ENCODE measurements at regions not wholly inside any gene's neighbourhood (a gene's known extent, or its start where the extent isn't known, plus 50 kb on each side); places are given as distances from the start of the nearest gene placed in this dataset.

DNA sequence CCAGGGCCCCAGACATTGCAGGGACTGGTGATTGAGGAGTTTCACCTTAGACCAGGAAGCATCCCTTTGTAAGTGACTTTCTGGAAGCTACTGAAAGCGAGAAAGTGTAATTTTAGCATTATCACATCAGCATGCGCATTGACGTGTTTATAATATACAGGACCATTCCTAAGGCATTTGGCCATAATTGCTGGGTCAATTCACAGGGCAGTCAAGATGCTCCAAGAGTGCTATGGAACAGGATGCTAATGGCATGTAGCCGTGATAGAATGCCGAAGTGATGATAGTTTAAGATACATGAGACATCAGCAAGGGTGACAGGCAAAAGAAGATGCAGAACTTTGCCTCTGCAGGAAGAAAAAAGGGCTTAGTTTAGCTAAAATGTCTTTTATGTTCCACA, 347.6 kb upstream of the NBEA start:
- H3K23ac ChIP-seq (ENCODE audit: low read depth, low read length, poor library complexity), result no peak overlapping the region
- WGBS, 2 donors (ENCODE audit: extremely low coverage in 2 of 2, insufficient read length in 2 of 2, insufficient replicate concordance in 1 of 2), result no CpG with 5 or more reads among the region's 5 CpGs
- no peak overlapping the region for H2BK5ac ChIP-seq (ENCODE audit: low read length)
- no peak overlapping the region for H4K8ac ChIP-seq (ENCODE audit: low read depth, low read length)
- H2AFZ ChIP-seq (ENCODE audit: low read length), result no peak overlapping the region
- no peaks in the 10 kb centered on the region for H3K79me1 ChIP-seq (ENCODE audit: low read depth, low read length)
- no peak overlapping the region for H3K4ac ChIP-seq (ENCODE audit: low read length)
- H3K9me3 ChIP-seq (replicated peaks in 1 of 2; ENCODE audit: control insufficient read depth in 2 of 2, insufficient read depth in 1 of 2, low read depth in 1 of 2, low read length in 2 of 2), result no peaks in the 10 kb centered on the region
- H2BK15ac ChIP-seq (ENCODE audit: low read length), result no peak overlapping the region
- H2BK12ac ChIP-seq (ENCODE audit: low read length), result no peak overlapping the region
- no peak overlapping the region for H3K4me2 ChIP-seq (ENCODE audit: insufficient read depth, low read length, poor library complexity, severe bottlenecking)
- H3K36me3 ChIP-seq (replicated peaks in 1 of 2; ENCODE audit: control insufficient read depth in 2 of 2, insufficient read depth in 2 of 2, low read length in 2 of 2), result no peaks in the 10 kb centered on the region
- no peak overlapping the region for H2BK120ac ChIP-seq (ENCODE audit: low read depth, low read length)
- no peak for DNase-seq (ENCODE audit: low spot score)
- H4K91ac ChIP-seq (ENCODE audit: low read depth, low read length, poor library complexity), result no peak overlapping the region
- H3K27ac ChIP-seq (replicated peaks; ENCODE audit: low read length), result no peak overlapping the region
- H3K4me1 ChIP-seq (ENCODE audit: control insufficient read depth in 2 of 2, insufficient read depth in 1 of 2, low read depth in 1 of 2, low read length in 2 of 2), result peaks cover 0 to 4% of the 10 kb centered on the region in 2 donors
- H3K9ac ChIP-seq (ENCODE audit: low read depth, low read length, poor library complexity), result no peak overlapping the region
- H3K14ac ChIP-seq (ENCODE audit: low read length), result no peak overlapping the region
- H3K27me3 ChIP-seq (ENCODE audit: control insufficient read depth in 3 of 3, insufficient read depth in 3 of 3, low read depth in 1 of 3, low read length in 3 of 3), result no peaks in the 10 kb centered on the region
- no peak overlapping the region for H2AK5ac ChIP-seq (ENCODE audit: low read depth, low read length)
- H3K18ac ChIP-seq (ENCODE audit: low read length), result no peak overlapping the region
- H3K4me3 ChIP-seq (ENCODE audit: low read length in 2 of 2), result no peak overlapping the region

DNA sequence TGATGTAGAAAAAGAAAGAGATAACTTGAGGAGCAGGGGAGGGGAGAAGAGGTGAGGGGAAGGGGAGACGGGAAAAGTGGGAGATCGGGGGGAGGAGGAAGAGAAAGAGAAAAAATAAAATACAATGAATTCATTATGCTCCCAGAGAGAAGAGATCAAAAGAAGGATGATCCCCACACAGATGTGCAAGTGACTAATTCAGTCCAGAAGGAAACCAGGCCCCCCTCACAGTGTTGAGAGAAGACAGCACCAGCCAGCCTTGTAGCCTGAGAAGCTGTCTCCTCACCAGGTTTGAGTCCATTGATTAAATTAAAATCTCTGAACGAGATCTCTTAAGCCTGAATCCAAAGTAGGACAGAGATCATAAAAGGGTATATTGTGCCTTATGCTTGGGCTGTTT, 333.7 kb upstream of the NBEA start:
- Histone ChIP-seq H2BK120ac (ENCODE audit: low read depth, low read length) (no peak overlapping the region), H3K4ac (ENCODE audit: low read length) (no peak overlapping the region)
- WGBS, 2 donors (ENCODE audit: extremely low coverage in 2 of 2, insufficient read length in 2 of 2, insufficient replicate concordance in 1 of 2), result 100% methylated on average over 2 of the region's 3 CpGs

DNA sequence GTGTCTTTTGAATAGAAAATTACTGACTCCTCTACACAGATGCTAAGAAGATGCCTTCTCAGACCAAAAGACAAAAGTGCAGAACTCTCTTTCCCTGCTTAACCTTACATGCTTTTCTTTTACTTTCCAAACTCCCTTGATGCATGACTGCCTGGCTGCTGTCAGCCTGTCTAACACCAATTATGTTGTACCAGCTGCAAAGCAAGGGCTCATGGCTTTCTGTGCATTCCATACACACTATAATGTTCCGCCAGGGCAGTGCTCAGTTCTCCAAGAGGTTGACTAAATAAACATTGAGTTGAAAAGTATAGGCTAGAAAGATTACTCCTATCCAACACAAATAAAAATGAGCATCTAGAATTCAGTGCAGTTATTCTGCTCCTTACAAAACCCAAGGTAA, 330.4 kb upstream of the NBEA start:
- Histone ChIP-seq H3K4me2 (ENCODE audit: insufficient read depth, low read length, poor library complexity, severe bottlenecking) (no peak overlapping the region), H3K18ac (ENCODE audit: low read length) (no peak overlapping the region), H4K8ac (ENCODE audit: low read depth, low read length) (no peak overlapping the region), H2BK15ac (ENCODE audit: low read length) (no peak overlapping the region), H3K27ac (replicated peaks; ENCODE audit: low read length) (peak overlapping the region; percentile 16), H3K9me3 (replicated peaks in 1 of 2; ENCODE audit: control insufficient read depth in 2 of 2, insufficient read depth in 1 of 2, low read depth in 1 of 2, low read length in 2 of 2) (no peaks in the 10 kb centered on the region), H3K4me1 (ENCODE audit: control insufficient read depth in 2 of 2, insufficient read depth in 1 of 2, low read depth in 1 of 2, low read length in 2 of 2) (peaks cover 0 to 1% of the 10 kb centered on the region in 2 donors), H2BK120ac (ENCODE audit: low read depth, low read length) (no peak overlapping the region), H3K79me1 (ENCODE audit: low read depth, low read length) (no peaks in the 10 kb centered on the region), H2AFZ (ENCODE audit: low read length) (no peak overlapping the region), H3K36me3 (replicated peaks in 1 of 2; ENCODE audit: control insufficient read depth in 2 of 2, insufficient read depth in 2 of 2, low read length in 2 of 2) (no peaks in the 10 kb centered on the region), H2BK12ac (ENCODE audit: low read length) (no peak overlapping the region), H3K27me3 (ENCODE audit: control insufficient read depth in 3 of 3, insufficient read depth in 3 of 3, low read depth in 1 of 3, low read length in 3 of 3) (no peaks in the 10 kb centered on the region), H3K9ac (ENCODE audit: low read depth, low read length, poor library complexity) (no peak overlapping the region), H3K14ac (ENCODE audit: low read length) (no peak overlapping the region), H3K23ac (ENCODE audit: low read depth, low read length, poor library complexity) (no peak overlapping the region), H4K91ac (ENCODE audit: low read depth, low read length, poor library complexity) (no peak overlapping the region), H3K4me3 (ENCODE audit: low read length in 2 of 2) (no peak overlapping the region), H2BK5ac (ENCODE audit: low read length) (no peak overlapping the region), H3K4ac (ENCODE audit: low read length) (no peak overlapping the region), H2AK5ac (ENCODE audit: low read depth, low read length) (no peak overlapping the region)
- WGBS, 2 donors (ENCODE audit: extremely low coverage in 2 of 2, insufficient read length in 2 of 2, insufficient replicate concordance in 1 of 2), result no CpG with 5 or more reads among the region's 1 CpG
- DNase-seq (ENCODE audit: low spot score), result peak; percentile 9

More for the DNA sequence above, 333.7 kb upstream of the NBEA start:
- no peak overlapping the region for H4K8ac ChIP-seq (ENCODE audit: low read depth, low read length)
- no peak overlapping the region for H3K9ac ChIP-seq (ENCODE audit: low read depth, low read length, poor library complexity)
- no peak overlapping the region for H2AK5ac ChIP-seq (ENCODE audit: low read depth, low read length)
- no peak for DNase-seq (ENCODE audit: low spot score)
- H3K79me1 ChIP-seq (ENCODE audit: low read depth, low read length), result no peaks in the 10 kb centered on the region
- no peak overlapping the region for H4K91ac ChIP-seq (ENCODE audit: low read depth, low read length, poor library complexity)
- H3K4me2 ChIP-seq (ENCODE audit: insufficient read depth, low read length, poor library complexity, severe bottlenecking), result no peak overlapping the region
- no peak overlapping the region for H3K18ac ChIP-seq (ENCODE audit: low read length)
- peaks cover 0 to 1% of the 10 kb centered on the region in 2 donors for H3K4me1 ChIP-seq (ENCODE audit: control insufficient read depth in 2 of 2, insufficient read depth in 1 of 2, low read depth in 1 of 2, low read length in 2 of 2)
- no peaks in the 10 kb centered on the region for H3K27me3 ChIP-seq (ENCODE audit: control insufficient read depth in 3 of 3, insufficient read depth in 3 of 3, low read depth in 1 of 3, low read length in 3 of 3)
- no peak overlapping the region for H3K4me3 ChIP-seq (ENCODE audit: low read length in 2 of 2)
- no peaks in the 10 kb centered on the region for H3K9me3 ChIP-seq (replicated peaks in 1 of 2; ENCODE audit: control insufficient read depth in 2 of 2, insufficient read depth in 1 of 2, low read depth in 1 of 2, low read length in 2 of 2)
- no peak overlapping the region for H3K27ac ChIP-seq (replicated peaks; ENCODE audit: low read length)
- H2BK5ac ChIP-seq (ENCODE audit: low read length), result no peak overlapping the region
- H2AFZ ChIP-seq (ENCODE audit: low read length), result no peak overlapping the region
- no peak overlapping the region for H3K23ac ChIP-seq (ENCODE audit: low read depth, low read length, poor library complexity)
- no peak overlapping the region for H2BK12ac ChIP-seq (ENCODE audit: low read length)
- H3K14ac ChIP-seq (ENCODE audit: low read length), result no peak overlapping the region
- no peak overlapping the region for H2BK15ac ChIP-seq (ENCODE audit: low read length)
- H3K36me3 ChIP-seq (replicated peaks in 1 of 2; ENCODE audit: control insufficient read depth in 2 of 2, insufficient read depth in 2 of 2, low read length in 2 of 2), result no peaks in the 10 kb centered on the region

DNA sequence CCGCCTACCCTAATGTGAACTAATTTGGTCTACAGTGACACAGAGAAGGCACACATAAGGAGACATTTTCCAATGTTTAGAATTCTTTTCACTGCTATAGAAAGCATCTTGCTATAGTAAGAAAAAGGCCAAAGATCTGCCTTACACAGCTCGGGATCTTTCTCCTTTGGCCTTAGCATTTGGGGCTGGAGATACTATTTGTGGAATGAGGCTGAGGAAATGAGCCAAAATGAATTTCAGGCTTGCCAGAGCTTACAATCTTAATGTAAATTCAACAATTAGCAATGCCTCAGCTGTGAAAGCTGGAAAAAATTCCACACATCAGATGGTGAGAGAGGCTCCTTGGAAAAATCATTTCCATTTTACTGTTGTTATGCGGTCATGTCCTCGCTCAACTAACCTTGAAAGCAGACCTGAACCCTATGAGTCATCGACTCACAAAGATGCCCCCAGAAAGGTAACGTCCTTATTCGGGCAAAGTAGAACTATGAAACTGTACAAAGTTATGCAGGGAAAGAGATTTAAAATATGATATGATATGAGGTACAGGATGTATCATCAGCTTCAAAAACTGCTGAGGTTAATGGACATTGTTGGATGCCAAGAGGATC, 324.5 kb upstream of the NBEA start:
- H3K4me1 ChIP-seq (ENCODE audit: control insufficient read depth in 2 of 2, insufficient read depth in 1 of 2, low read depth in 1 of 2, low read length in 2 of 2), result no peaks in the 10 kb centered on the region
- no peak overlapping the region for H2BK12ac ChIP-seq (ENCODE audit: low read length)
- H2BK120ac ChIP-seq (ENCODE audit: low read depth, low read length), result no peak overlapping the region
- no peaks in the 10 kb centered on the region for H3K27me3 ChIP-seq (ENCODE audit: control insufficient read depth in 3 of 3, insufficient read depth in 3 of 3, low read depth in 1 of 3, low read length in 3 of 3)
- no peak overlapping the region for H3K4me3 ChIP-seq (ENCODE audit: low read length in 2 of 2)
- H3K79me1 ChIP-seq (ENCODE audit: low read depth, low read length), result no peaks in the 10 kb centered on the region
- no peak overlapping the region for H3K4ac ChIP-seq (ENCODE audit: low read length)
- H3K18ac ChIP-seq (ENCODE audit: low read length), result no peak overlapping the region
- H2BK15ac ChIP-seq (ENCODE audit: low read length), result no peak overlapping the region
- no peak for DNase-seq (ENCODE audit: low spot score)
- H2AFZ ChIP-seq (ENCODE audit: low read length), result no peak overlapping the region
- no peak overlapping the region for H2BK5ac ChIP-seq (ENCODE audit: low read length)
- no peak overlapping the region for H2AK5ac ChIP-seq (ENCODE audit: low read depth, low read length)
- no CpG with 5 or more reads among the region's 7 CpGs for WGBS, 2 donors (ENCODE audit: extremely low coverage in 2 of 2, insufficient read length in 2 of 2, insufficient replicate concordance in 1 of 2)
- no peak overlapping the region for H3K14ac ChIP-seq (ENCODE audit: low read length)
- no peak overlapping the region for H3K23ac ChIP-seq (ENCODE audit: low read depth, low read length, poor library complexity)
- H3K9ac ChIP-seq (ENCODE audit: low read depth, low read length, poor library complexity), result no peak overlapping the region
- no peak overlapping the region for H4K8ac ChIP-seq (ENCODE audit: low read depth, low read length)
- no peak overlapping the region for H3K27ac ChIP-seq (replicated peaks; ENCODE audit: low read length)
- no peaks in the 10 kb centered on the region for H3K9me3 ChIP-seq (replicated peaks in 1 of 2; ENCODE audit: control insufficient read depth in 2 of 2, insufficient read depth in 1 of 2, low read depth in 1 of 2, low read length in 2 of 2)
- H3K36me3 ChIP-seq (replicated peaks in 1 of 2; ENCODE audit: control insufficient read depth in 2 of 2, insufficient read depth in 2 of 2, low read length in 2 of 2), result no peaks in the 10 kb centered on the region
- H3K4me2 ChIP-seq (ENCODE audit: insufficient read depth, low read length, poor library complexity, severe bottlenecking), result no peak overlapping the region
- no peak overlapping the region for H4K91ac ChIP-seq (ENCODE audit: low read depth, low read length, poor library complexity)

Data from neuronal stem cell (in vitro differentiated cells).